ENCODE measurements at regions not wholly inside any gene's neighbourhood (a gene's known extent, or its start where the extent isn't known, plus 50 kb on each side); places are given as distances from the start of the nearest gene placed in this dataset.

DNA sequence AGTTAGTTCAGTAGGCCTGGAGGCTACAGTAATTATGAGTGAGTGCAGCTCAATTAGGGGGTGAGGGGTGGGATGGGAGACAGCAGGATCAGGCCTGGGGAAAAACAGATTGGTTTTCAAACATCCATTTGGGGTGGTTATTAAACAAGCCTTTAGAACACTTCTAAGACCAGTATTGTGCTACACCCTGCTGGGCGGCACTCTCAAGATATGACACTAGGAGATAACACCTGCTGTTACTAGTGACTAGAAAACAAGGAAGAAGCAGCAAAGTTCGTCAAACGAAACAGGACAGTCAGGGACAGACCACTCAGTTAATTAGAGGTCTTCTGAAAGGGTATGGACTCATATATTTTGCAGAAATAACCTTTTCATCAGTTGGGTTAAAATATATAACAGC, 353.6 kb downstream of the PTEN start:
- TF ChIP-seq, protein P1, sequence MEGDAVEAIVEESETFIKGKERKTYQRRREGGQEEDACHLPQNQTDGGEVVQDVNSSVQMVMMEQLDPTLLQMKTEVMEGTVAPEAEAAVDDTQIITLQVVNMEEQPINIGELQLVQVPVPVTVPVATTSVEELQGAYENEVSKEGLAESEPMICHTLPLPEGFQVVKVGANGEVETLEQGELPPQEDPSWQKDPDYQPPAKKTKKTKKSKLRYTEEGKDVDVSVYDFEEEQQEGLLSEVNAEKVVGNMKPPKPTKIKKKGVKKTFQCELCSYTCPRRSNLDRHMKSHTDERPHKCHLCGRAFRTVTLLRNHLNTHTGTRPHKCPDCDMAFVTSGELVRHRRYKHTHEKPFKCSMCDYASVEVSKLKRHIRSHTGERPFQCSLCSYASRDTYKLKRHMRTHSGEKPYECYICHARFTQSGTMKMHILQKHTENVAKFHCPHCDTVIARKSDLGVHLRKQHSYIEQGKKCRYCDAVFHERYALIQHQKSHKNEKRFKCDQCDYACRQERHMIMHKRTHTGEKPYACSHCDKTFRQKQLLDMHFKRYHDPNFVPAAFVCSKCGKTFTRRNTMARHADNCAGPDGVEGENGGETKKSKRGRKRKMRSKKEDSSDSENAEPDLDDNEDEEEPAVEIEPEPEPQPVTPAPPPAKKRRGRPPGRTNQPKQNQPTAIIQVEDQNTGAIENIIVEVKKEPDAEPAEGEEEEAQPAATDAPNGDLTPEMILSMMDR (conservative IDR thresholded peaks at IDR 0.05 in 1 of 2, IDR thresholded peaks at IDR 0.05 in 1 of 2; ENCODE audit: low read depth in 1 of 2, low read length in 2 of 2), result no peak
- TF ChIP-seq EZH2 (IDR thresholded peaks at IDR 0.05; ENCODE audit: low read length, missing control alignments), result no peak
